ENCODE measurements at regions not wholly inside any gene's neighbourhood (a gene's known extent, or its start where the extent isn't known, plus 50 kb on each side); places are given as distances from the start of the nearest gene placed in this dataset.

DNA sequence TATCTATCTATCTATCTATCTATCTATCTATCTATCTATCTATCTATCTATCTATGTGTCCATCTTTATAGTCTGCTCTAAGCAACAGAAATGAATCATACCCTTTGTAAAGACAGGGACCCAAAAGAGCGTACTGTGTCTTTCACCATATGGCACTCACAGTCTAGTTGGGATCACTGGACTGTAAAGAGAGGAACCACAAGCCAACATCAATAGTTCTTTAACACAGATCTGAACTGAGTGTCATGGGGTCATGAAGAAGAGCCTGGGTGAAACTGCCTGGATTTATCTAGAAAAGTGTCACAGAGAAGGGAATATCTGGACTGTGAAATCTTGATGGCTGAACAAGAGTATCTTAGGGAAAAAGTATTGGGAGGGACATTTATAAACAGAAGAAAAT is 619.1 kb upstream of the SOX9 start:
- no peaks in the 10 kb centered on the region for H4K20me1 ChIP-seq (ENCODE audit: insufficient read depth, low read length, poor library complexity, severe bottlenecking)
- no peak overlapping the region for H3K9ac ChIP-seq (ENCODE audit: low read depth, low read length, poor library complexity, severe bottlenecking)
- no peak overlapping the region for H3K4me3 ChIP-seq (ENCODE audit: low read length, poor library complexity, severe bottlenecking)
- H3K4me2 ChIP-seq (ENCODE audit: low read depth, low read length, poor library complexity, severe bottlenecking) = no peak overlapping the region
- no peaks in the 10 kb centered on the region for H3K27me3 ChIP-seq (ENCODE audit: insufficient read depth, low read length, poor library complexity, severe bottlenecking)
- H3K36me3 ChIP-seq (ENCODE audit: insufficient read depth, low read length) = no peaks in the 10 kb centered on the region
- H3K9me3 ChIP-seq (ENCODE audit: insufficient read depth, low read depth, low read length) = no peaks in the 10 kb centered on the region
- no peaks in the 10 kb centered on the region for H3F3A ChIP-seq (ENCODE audit: low read depth)
- H3K4me1 ChIP-seq (ENCODE audit: insufficient read depth, low read length, poor library complexity, severe bottlenecking) = no peaks in the 10 kb centered on the region
- TF ChIP-seq EZH2phosphoT487 (IDR thresholded peaks at IDR 0.05; ENCODE audit: borderline replicate concordance) = no peak
- TF ChIP-seq, protein P1, sequence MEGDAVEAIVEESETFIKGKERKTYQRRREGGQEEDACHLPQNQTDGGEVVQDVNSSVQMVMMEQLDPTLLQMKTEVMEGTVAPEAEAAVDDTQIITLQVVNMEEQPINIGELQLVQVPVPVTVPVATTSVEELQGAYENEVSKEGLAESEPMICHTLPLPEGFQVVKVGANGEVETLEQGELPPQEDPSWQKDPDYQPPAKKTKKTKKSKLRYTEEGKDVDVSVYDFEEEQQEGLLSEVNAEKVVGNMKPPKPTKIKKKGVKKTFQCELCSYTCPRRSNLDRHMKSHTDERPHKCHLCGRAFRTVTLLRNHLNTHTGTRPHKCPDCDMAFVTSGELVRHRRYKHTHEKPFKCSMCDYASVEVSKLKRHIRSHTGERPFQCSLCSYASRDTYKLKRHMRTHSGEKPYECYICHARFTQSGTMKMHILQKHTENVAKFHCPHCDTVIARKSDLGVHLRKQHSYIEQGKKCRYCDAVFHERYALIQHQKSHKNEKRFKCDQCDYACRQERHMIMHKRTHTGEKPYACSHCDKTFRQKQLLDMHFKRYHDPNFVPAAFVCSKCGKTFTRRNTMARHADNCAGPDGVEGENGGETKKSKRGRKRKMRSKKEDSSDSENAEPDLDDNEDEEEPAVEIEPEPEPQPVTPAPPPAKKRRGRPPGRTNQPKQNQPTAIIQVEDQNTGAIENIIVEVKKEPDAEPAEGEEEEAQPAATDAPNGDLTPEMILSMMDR (conservative IDR thresholded peaks at IDR 0.05; ENCODE audit: low read length) = no peak
- no peak overlapping the region for H2AFZ ChIP-seq (ENCODE audit: low read length)
- H3K9me2 ChIP-seq (replicated peaks; ENCODE audit: low read depth, low read length) = no peaks in the 10 kb centered on the region
- no peaks in the 10 kb centered on the region for H3K79me2 ChIP-seq (ENCODE audit: insufficient read depth, low read length)

DNA sequence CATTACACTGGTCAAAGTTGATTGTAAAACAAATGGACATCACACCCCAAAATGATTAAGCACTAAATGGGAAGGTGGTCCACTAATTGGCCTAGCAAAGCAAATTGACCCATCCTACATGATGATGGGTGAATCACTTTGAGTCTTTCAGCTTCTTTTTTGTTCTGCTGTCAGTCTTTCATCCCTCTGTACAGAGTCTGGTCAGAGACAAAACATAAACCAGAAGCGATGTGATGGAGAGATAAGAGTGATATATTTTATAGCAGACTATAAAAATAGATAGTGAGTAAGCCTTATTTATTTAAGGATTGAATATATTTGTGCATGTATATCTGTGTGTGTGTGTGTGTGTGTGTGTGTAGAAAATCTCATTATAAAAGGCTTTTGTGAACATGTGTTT is 618.4 kb upstream of the SOX9 start:
- Histone ChIP-seq H3K27me3 (ENCODE audit: insufficient read depth, low read length, poor library complexity, severe bottlenecking) (no peaks in the 10 kb centered on the region), H4K20me1 (ENCODE audit: insufficient read depth, low read length, poor library complexity, severe bottlenecking) (no peaks in the 10 kb centered on the region), H3K9ac (ENCODE audit: low read depth, low read length, poor library complexity, severe bottlenecking) (no peak overlapping the region), H3K4me3 (ENCODE audit: low read length, poor library complexity, severe bottlenecking) (no peak overlapping the region), H3K36me3 (ENCODE audit: insufficient read depth, low read length) (no peaks in the 10 kb centered on the region), H3K4me2 (ENCODE audit: low read depth, low read length, poor library complexity, severe bottlenecking) (no peak overlapping the region), H3K79me2 (ENCODE audit: insufficient read depth, low read length) (no peaks in the 10 kb centered on the region), H3F3A (ENCODE audit: low read depth) (no peaks in the 10 kb centered on the region), H2AFZ (ENCODE audit: low read length) (no peak overlapping the region), H3K9me3 (ENCODE audit: insufficient read depth, low read depth, low read length) (no peaks in the 10 kb centered on the region), H3K9me2 (replicated peaks; ENCODE audit: low read depth, low read length) (no peaks in the 10 kb centered on the region), H3K4me1 (ENCODE audit: insufficient read depth, low read length, poor library complexity, severe bottlenecking) (no peaks in the 10 kb centered on the region)
- TF ChIP-seq, protein P1 (conservative IDR thresholded peaks at IDR 0.05; ENCODE audit: low read length) = no peak
- no peak for TF ChIP-seq EZH2phosphoT487 (IDR thresholded peaks at IDR 0.05; ENCODE audit: borderline replicate concordance)

DNA sequence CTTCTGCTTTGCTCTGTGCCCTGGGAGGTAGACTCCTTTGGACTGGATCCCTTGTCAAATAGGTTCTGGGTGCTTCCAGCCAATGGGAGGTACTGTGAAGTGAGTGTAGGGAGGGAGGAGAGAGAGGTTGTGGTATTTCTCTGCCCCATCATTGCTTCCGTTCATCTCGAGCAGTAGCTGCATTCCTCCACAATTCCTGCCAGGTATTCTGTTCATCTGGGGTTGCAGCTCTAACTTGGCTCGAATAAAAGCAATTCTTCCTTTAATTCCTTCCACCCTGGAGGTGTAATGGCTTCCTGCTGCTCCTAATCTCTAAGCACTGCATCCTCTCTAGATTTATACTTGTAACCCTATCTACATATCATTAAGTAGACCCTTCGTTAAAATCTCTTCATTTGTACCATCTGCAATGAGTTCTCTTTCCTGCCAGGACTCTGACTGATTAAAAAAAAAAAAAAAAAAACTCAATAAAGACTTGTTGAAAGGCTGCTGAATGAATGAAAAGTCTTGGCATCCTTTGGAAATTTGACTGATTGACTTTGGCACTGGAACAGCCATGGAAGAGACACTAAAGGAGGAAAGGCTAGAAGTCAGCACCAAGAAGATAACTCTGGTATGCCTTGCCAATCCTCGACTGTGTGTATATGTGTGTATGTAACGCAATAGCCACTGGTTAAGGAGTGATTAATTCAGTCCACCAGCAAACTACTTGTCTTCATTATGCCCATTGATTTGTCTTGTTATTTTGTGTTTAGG is 616.9 kb upstream of the SOX9 start:
- Histone ChIP-seq H3F3A (ENCODE audit: low read depth) (no peaks in the 10 kb centered on the region), H3K9me2 (replicated peaks; ENCODE audit: low read depth, low read length) (no peaks in the 10 kb centered on the region), H3K79me2 (ENCODE audit: insufficient read depth, low read length) (no peaks in the 10 kb centered on the region), H3K4me3 (ENCODE audit: low read length, poor library complexity, severe bottlenecking) (no peak overlapping the region), H3K27me3 (ENCODE audit: insufficient read depth, low read length, poor library complexity, severe bottlenecking) (no peaks in the 10 kb centered on the region), H3K9ac (ENCODE audit: low read depth, low read length, poor library complexity, severe bottlenecking) (no peak overlapping the region), H3K4me1 (ENCODE audit: insufficient read depth, low read length, poor library complexity, severe bottlenecking) (no peaks in the 10 kb centered on the region), H3K9me3 (ENCODE audit: insufficient read depth, low read depth, low read length) (no peaks in the 10 kb centered on the region), H4K20me1 (ENCODE audit: insufficient read depth, low read length, poor library complexity, severe bottlenecking) (no peaks in the 10 kb centered on the region), H2AFZ (ENCODE audit: low read length) (no peak overlapping the region), H3K4me2 (ENCODE audit: low read depth, low read length, poor library complexity, severe bottlenecking) (no peak overlapping the region), H3K36me3 (ENCODE audit: insufficient read depth, low read length) (no peaks in the 10 kb centered on the region)
- TF ChIP-seq EZH2phosphoT487 (IDR thresholded peaks at IDR 0.05; ENCODE audit: borderline replicate concordance) = no peak
- TF ChIP-seq, protein P1 (conservative IDR thresholded peaks at IDR 0.05; ENCODE audit: low read length) = no peak

All from Loucy (cell line).